Colonic mucosa (tissue), 4 donors: ENCODE measurements at regions not wholly inside any gene's neighbourhood (a gene's known extent, or its start where the extent isn't known, plus 50 kb on each side); places are given as distances from the start of the nearest gene placed in this dataset.

ENCODE experiments used
- DNase-seq: peaks from one replicate; pipeline ENCODE4 v3.0.0-alpha.2; 2020
- H3K27ac ChIP-seq: fragments of 200-600 bp; one replicate; pipeline ENCODE4 v1.8.0; 2021
- H3K27me3 ChIP-seq: fragments of 200-600 bp; one replicate; pipeline ENCODE4 v1.8.0; 2021
- H3K36me3 ChIP-seq: fragments of 200-600 bp; one replicate; pipeline ENCODE4 v1.8.0; 2021
- H3K4me1 ChIP-seq: fragments of 200-600 bp; one replicate; pipeline ENCODE4 v1.8.0; 2021; ENCODE audit warnings: mild to moderate bottlenecking
- H3K4me3 ChIP-seq: fragments of 200-600 bp; one replicate; pipeline ENCODE4 v1.8.0; 2021
- H3K9ac ChIP-seq, 2 donors: one replicate each; pipeline ENCODE4 v1.7.0; 2013; ENCODE audit warnings: control low read depth in 2 of 2, low read depth in 2 of 2, low read length in 2 of 2
- H3K9me3 ChIP-seq: fragments of 200-600 bp; one replicate; pipeline ENCODE4 v1.8.0; 2021
- CTCF ChIP-seq: fragments of 200-600 bp; IDR thresholded peaks from one replicate; pipeline ENCODE4 v1.8.0; 2022; ENCODE audit warnings: antibody characterized with exemption, mild to moderate bottlenecking
- intact Hi-C: fragments of 100-400 bp; cut with DNase I; formaldehyde crosslinking; loops from one replicate; pipeline ENCODE4 v1.14.1; 2022
- donor health status: healthy.
- donor health status: DM: no; HTN: no; CAD: no.
- donor health status: DM: no; HTN: no; CAD: no.

GRCh38 chr6:126268092-126268491 lies 71.8 kb upstream of the CENPW start:
- Histone ChIP-seq H3K9me3 (no peaks in the 10 kb centered on the region), H3K27ac (no peak overlapping the region), H3K4me3 (no peak overlapping the region), H3K36me3 (no peaks in the 10 kb centered on the region), H3K9ac (no peak overlapping the region), H3K27me3 (no peaks in the 10 kb centered on the region), H3K4me1 (no peaks in the 10 kb centered on the region)
- intact Hi-C loops = no loop called here
- no peak for DNase-seq
- no peak for TF ChIP-seq CTCF

- Histone ChIP-seq H3K4me1 (no peaks in the 10 kb centered on the region), H3K9ac (no peak overlapping the region), H3K27me3 (no peaks in the 10 kb centered on the region), H3K27ac (no peak overlapping the region), H3K4me3 (no peak overlapping the region), H3K36me3 (no peaks in the 10 kb centered on the region), H3K9me3 (no peaks in the 10 kb centered on the region)
- no peak for DNase-seq
- intact Hi-C loops = no loop called here
- no peak for TF ChIP-seq CTCF
These were observed 59.6 kb upstream of the CENPW start for GRCh38 chr6:126280287-126280686.

- intact Hi-C loops = no loop called here
- Histone ChIP-seq H3K36me3 (no peaks in the 10 kb centered on the region), H3K9ac (no peak overlapping the region), H3K27ac (no peak overlapping the region), H3K9me3 (no peaks in the 10 kb centered on the region), H3K4me1 (no peaks in the 10 kb centered on the region), H3K4me3 (no peak overlapping the region), H3K27me3 (no peaks in the 10 kb centered on the region)
- no peak for DNase-seq
- no peak for TF ChIP-seq CTCF
These were observed 54.0 kb upstream of the CENPW start for GRCh38 chr6:126285871-126286365.
